K562 (cell line): ENCODE measurements at regions not wholly inside any gene's neighbourhood (a gene's known extent, or its start where the extent isn't known, plus 50 kb on each side); places are given as distances from the start of the nearest gene placed in this dataset.

Experiments
- CUX1 ChIP-seq: fragments of 200-800 bp; sonication (Bioruptor generic); IDR thresholded peaks from 2 replicates; pipeline ENCODE4 v1.6.1; 2016; ENCODE audit warnings: missing genetic modification characterization, missing compliant biosample characterization
- CXXC5 ChIP-seq: fragments of 250-450 bp; sonication (Bioruptor Pico); IDR thresholded peaks from 2 replicates; pipeline ENCODE4 v1.8.0; 2022; ENCODE audit warnings: inconsistent platforms, mild to moderate bottlenecking, moderate library complexity
- DACH1 ChIP-seq: fragments of 450-650 bp; IDR thresholded peaks from 2 replicates; pipeline ENCODE4 v1.6.1; 2018; ENCODE audit not compliant: partially characterized antibody
- ETV5 ChIP-seq: sonication (generic); formaldehyde crosslinking; IDR thresholded peaks from 2 replicates; pipeline ENCODE4 v1.4.0; 2020; ENCODE audit warnings: low read depth, mild to moderate bottlenecking, missing genetic modification reagents
- FOXP1 ChIP-seq: sonication (generic); formaldehyde crosslinking; IDR thresholded peaks from 2 replicates; pipeline ENCODE4 v1.8.0; 2022; ENCODE audit warnings: mild to moderate bottlenecking, missing genetic modification reagents
- HBP1 ChIP-seq: fragments of 450-650 bp; formaldehyde crosslinking; IDR thresholded peaks from 2 replicates; pipeline ENCODE4 v1.4.0; 2022; ENCODE audit warnings: missing genetic modification characterization
- JUN ChIP-seq, 2 experiments: sonication (generic) in 1 of 2; formaldehyde crosslinking in 1 of 2; IDR thresholded peaks; 2 replicates each; pipeline versions ENCODE4 v1.6.1 to v1.8.0; 2012 to 2022; ENCODE audit warnings: borderline replicate concordance in 2 of 2, mild to moderate bottlenecking in 2 of 2, improper control_type of control experiment in 1 of 2, low read depth in 1 of 2, low read length in 1 of 2, missing genetic modification reagents in 1 of 2
- MAFG ChIP-seq: fragments of 450-650 bp; conservative IDR thresholded peaks from 2 replicates; pipeline ENCODE4 v1.6.1; 2016; ENCODE audit warnings: missing genetic modification characterization, missing compliant biosample characterization
- MLLT1 ChIP-seq, 2 experiments: fragments of 450-650 bp; IDR thresholded peaks; 2 replicates each; pipeline ENCODE4 v1.6.1; 2016
- NR3C1 ChIP-seq: sonication (generic); formaldehyde crosslinking; IDR thresholded peaks from 2 replicates; pipeline ENCODE4 v1.8.1; 2022; ENCODE audit warnings: missing genetic modification reagents
- SMAD4 ChIP-seq: fragments of 250-450 bp; sonication (Bioruptor Pico); conservative IDR thresholded peaks from 2 replicates; pipeline ENCODE4 v1.8.0; 2021; ENCODE audit warnings: inconsistent platforms, mild to moderate bottlenecking, moderate library complexity
- TFAM ChIP-seq: fragments of 250-450 bp; sonication (Bioruptor Pico); conservative IDR thresholded peaks from 2 replicates; pipeline ENCODE4 v1.5.0; 2021; ENCODE audit warnings: mild to moderate bottlenecking, moderate library complexity
- TFAP4 ChIP-seq: sonication (generic); formaldehyde crosslinking; IDR thresholded peaks from 2 replicates; pipeline ENCODE4 v1.8.0; 2022; ENCODE audit warnings: missing genetic modification reagents, mild to moderate bottlenecking, moderate library complexity, borderline replicate concordance
- VEZF1 ChIP-seq: fragments of 200-800 bp; sonication (Bioruptor generic); IDR thresholded peaks from 2 replicates; pipeline ENCODE4 v1.6.1; 2017; ENCODE audit warnings: missing genetic modification characterization, missing compliant biosample characterization
- ZNF316 ChIP-seq: fragments of 450-650 bp; IDR thresholded peaks from 2 replicates; pipeline ENCODE4 v1.6.1; 2016
- ZNF561 ChIP-seq: fragments of 450-650 bp; formaldehyde crosslinking; conservative IDR thresholded peaks from 2 replicates; pipeline ENCODE4 v1.4.0; 2020; ENCODE audit warnings: mild to moderate bottlenecking, moderate library complexity

GRCh38 chr13:50125554-50126262 is 110.5 kb downstream of the KCNRG start (continued):
- TF ChIP-seq ZNF561 (CRISPR knock-in tag), result no peak
- peak; percentile 71 for TF ChIP-seq SMAD4 (CRISPR knock-in tag)
- TF ChIP-seq VEZF1 (CRISPR knock-in tag), result peak; percentile 93
- TF ChIP-seq JUN (IDR thresholded peaks at IDR 0.05; ENCODE audit: borderline replicate concordance, low read depth, low read length), result no peak
- no peak for TF ChIP-seq JUN (CRISPR knock-in tag; IDR thresholded peaks at IDR 0.05; ENCODE audit: borderline replicate concordance)
- TF ChIP-seq TFAP4 (CRISPR knock-in tag), result peak; percentile 35; the same call in 1 of the 2 replicates
- no peak for TF ChIP-seq HBP1
- TF ChIP-seq FOXP1 (CRISPR knock-in tag), result 0 out of 2 replicates have a peak, but pooled peaks have one; percentile 18
- no peak for TF ChIP-seq TFAM
- no peak for TF ChIP-seq MAFG (tag)
- 0 out of 4 replicates have a peak, but pooled peaks of 1 of the 2 experiments have one; percentile 24 for TF ChIP-seq MLLT1 (IDR thresholded peaks at IDR 0.05)
- TF ChIP-seq CXXC5, result peak; percentile 79; the same call in 1 of the 2 replicates
- TF ChIP-seq CUX1 (CRISPR knock-in tag), result 0 out of 2 replicates have a peak, but pooled peaks have one; percentile 30
- TF ChIP-seq DACH1, result no peak
- 0 out of 2 replicates have a peak, but pooled peaks have one; percentile 79 for TF ChIP-seq NR3C1 (CRISPR knock-in tag)
- no peak for TF ChIP-seq ETV5 (CRISPR knock-in tag)
- TF ChIP-seq ZNF316, result peak; percentile 43; the same call in 1 of the 2 replicates
